ENCODE measurements at regions not wholly inside any gene's neighbourhood (a gene's known extent, or its start where the extent isn't known, plus 50 kb on each side); places are given as distances from the start of the nearest gene placed in this dataset.

DNA sequence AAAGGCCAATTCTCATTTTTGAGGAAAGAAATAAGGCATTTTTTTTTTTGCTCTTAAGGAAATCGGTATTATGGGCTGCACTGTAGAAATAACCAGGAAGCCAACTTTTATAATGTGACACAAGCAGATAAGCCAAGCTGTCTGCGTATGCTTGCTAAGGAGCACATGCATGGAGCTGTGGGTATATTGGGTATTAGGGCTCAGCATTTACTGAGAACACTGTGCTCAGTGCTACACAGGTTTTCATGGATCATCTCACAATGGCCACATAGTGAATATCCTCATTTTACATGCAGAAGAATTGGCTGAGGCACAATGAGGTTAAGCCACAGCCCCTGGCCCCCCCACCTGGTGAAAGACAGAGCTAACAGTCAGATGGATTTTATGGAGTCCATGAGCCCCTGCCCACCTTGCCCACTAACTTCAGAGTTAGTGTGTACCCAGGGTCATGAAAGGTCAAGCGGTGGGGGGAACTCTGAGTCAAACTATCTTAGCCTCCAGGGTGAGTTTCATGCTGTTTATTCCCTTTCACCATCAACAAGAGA lies 204.8 kb downstream of the SPATA31A6 start:
- no peak for TF ChIP-seq POLR2A (IDR thresholded peaks at IDR 0.05; ENCODE audit: low read length)
- TF ChIP-seq GATA1 (IDR thresholded peaks at IDR 0.05; ENCODE audit: low read depth, low read length) = no peak

Data from erythroblast (primary cell).